Hepatocyte (in vitro differentiated cells): ENCODE measurements at regions not wholly inside any gene's neighbourhood (a gene's known extent, or its start where the extent isn't known, plus 50 kb on each side); places are given as distances from the start of the nearest gene placed in this dataset.

Source experiments
- DNase-seq: peaks from one replicate; pipeline ENCODE4 v3.0.0-alpha.2; 2016; ENCODE audit warnings: low spot score
- H2AFZ ChIP-seq: fragments of 200-600 bp; sonication (generic); 2 replicates; pipeline ENCODE4 v1.6.0; 2016; ENCODE audit warnings: antibody characterized with exemption, mild to moderate bottlenecking
- H3K27ac ChIP-seq: fragments of 200-600 bp; sonication (generic); 2 replicates; pipeline ENCODE4 v1.5.1; 2016; ENCODE audit warnings: mild to moderate bottlenecking
- H3K27me3 ChIP-seq: fragments of 200-600 bp; sonication (generic); 2 replicates; pipeline ENCODE4 v1.6.1; 2016
- H3K36me3 ChIP-seq: fragments of 200-600 bp; sonication (generic); replicated peaks from 2 replicates; pipeline ENCODE4 v1.5.1; 2016; ENCODE audit warnings: low read depth; ENCODE audit not compliant: insufficient read depth
- H3K4me1 ChIP-seq: fragments of 200-600 bp; sonication (generic); 2 replicates; pipeline ENCODE4 v1.5.1; 2016; ENCODE audit warnings: mild to moderate bottlenecking, moderate library complexity; ENCODE audit not compliant: insufficient read depth
- H3K4me2 ChIP-seq: fragments of 200-600 bp; sonication (generic); 2 replicates; pipeline ENCODE4 v1.6.0; 2016
- H3K4me3 ChIP-seq: fragments of 200-600 bp; sonication (generic); 2 replicates; pipeline ENCODE4 v1.5.1; 2016; ENCODE audit warnings: mild to moderate bottlenecking
- H3K79me2 ChIP-seq: fragments of 200-600 bp; sonication (generic); 2 replicates; pipeline ENCODE4 v1.6.0; 2017; ENCODE audit warnings: mild to moderate bottlenecking
- H3K9me2 ChIP-seq: fragments of 200-600 bp; sonication (generic); replicated peaks from 2 replicates; pipeline ENCODE4 v1.6.0; 2017; ENCODE audit warnings: mild to moderate bottlenecking; ENCODE audit not compliant: insufficient read depth
- H3K9me3 ChIP-seq: fragments of 200-600 bp; sonication (generic); 2 replicates; pipeline ENCODE4 v1.5.1; 2016; ENCODE audit warnings: low read depth, mild to moderate bottlenecking
- H4K20me1 ChIP-seq: fragments of 200-600 bp; sonication (generic); 2 replicates; pipeline ENCODE4 v1.6.0; 2016; ENCODE audit warnings: mild to moderate bottlenecking; ENCODE audit not compliant: insufficient read depth, poor library complexity, severe bottlenecking
- CTCF ChIP-seq: fragments of 200-600 bp; sonication (generic); IDR thresholded peaks from 2 replicates; pipeline ENCODE4 v1.5.1; 2016; ENCODE audit warnings: antibody characterized with exemption, mild to moderate bottlenecking; ENCODE audit not compliant: poor library complexity
- EZH2 ChIP-seq: fragments of 200-600 bp; sonication (generic); IDR thresholded peaks from 2 replicates; pipeline ENCODE4 v1.6.1; 2016; ENCODE audit warnings: antibody characterized with exemption, mild to moderate bottlenecking, borderline replicate concordance
- EZH2phosphoT487 ChIP-seq: fragments of 200-600 bp; sonication (generic); IDR thresholded peaks from one replicate; pipeline ENCODE4 v1.6.1; 2018; ENCODE audit warnings: antibody characterized with exemption, mild to moderate bottlenecking, low read depth, moderate library complexity; ENCODE audit not compliant: unreplicated experiment, severe bottlenecking
- WGBS: methylation state at CpG from one replicate; pipeline ENCODE4 v1.1.6; 2016; ENCODE audit warnings: low lambda C conversion rate; ENCODE audit errors: missing lambda C conversion rate; 5-methylcytosine and 5-hydroxymethylcytosine counted together

DNA sequence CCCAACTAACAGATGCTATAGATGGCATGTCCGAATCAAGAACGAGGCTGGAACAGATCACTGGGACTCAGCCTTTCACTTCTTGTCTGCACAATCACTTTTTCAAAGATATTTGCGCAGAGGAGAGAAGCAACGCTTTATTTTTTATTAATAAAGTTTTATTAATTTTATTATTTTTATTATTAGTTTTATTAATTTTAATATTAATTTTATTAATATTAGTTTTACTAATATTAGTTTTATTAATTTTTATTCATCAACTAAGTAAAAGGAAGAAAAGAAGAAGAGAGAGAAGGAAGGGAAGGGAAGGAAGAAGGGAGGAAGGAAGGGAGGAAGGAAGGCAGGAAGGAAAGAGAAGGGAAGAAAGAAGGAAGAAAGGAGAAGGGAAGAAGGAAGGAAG, 236.4 kb upstream of the HHIP start:
- Histone ChIP-seq H3K4me1 (no peaks in the 10 kb centered on the region), H3K4me3 (no peak overlapping the region), H3K4me2 (no peak overlapping the region), H4K20me1 (no peaks in the 10 kb centered on the region), H3K36me3 (no peaks in the 10 kb centered on the region), H3K9me3 (no peaks in the 10 kb centered on the region), H3K9me2 (no peaks in the 10 kb centered on the region), H3K27me3 (no peaks in the 10 kb centered on the region), H3K27ac (no peak overlapping the region), H3K79me2 (no peaks in the 10 kb centered on the region), H2AFZ (no peak overlapping the region)
- TF ChIP-seq EZH2 (no peak), CTCF (no peak), EZH2phosphoT487 (no peak)
- DNase-seq = no peak
- 71% methylated on average over 4 of the region's 4 CpGs for WGBS

GRCh38 chr4:144410230-144410783, 235.6 kb upstream of the HHIP start:
- Histone ChIP-seq H3K79me2 (no peaks in the 10 kb centered on the region), H4K20me1 (no peaks in the 10 kb centered on the region), H3K36me3 (no peaks in the 10 kb centered on the region), H2AFZ (no peak overlapping the region), H3K9me3 (no peaks in the 10 kb centered on the region), H3K4me3 (no peak overlapping the region), H3K27me3 (no peaks in the 10 kb centered on the region), H3K27ac (no peak overlapping the region), H3K4me1 (no peaks in the 10 kb centered on the region), H3K4me2 (no peak overlapping the region), H3K9me2 (no peaks in the 10 kb centered on the region)
- TF ChIP-seq CTCF (no peak), EZH2 (no peak), EZH2phosphoT487 (no peak)
- DNase-seq = no peak
- whole genome bisulfite sequencing = 88% methylated on average over 2 of the region's 2 CpGs

DNA sequence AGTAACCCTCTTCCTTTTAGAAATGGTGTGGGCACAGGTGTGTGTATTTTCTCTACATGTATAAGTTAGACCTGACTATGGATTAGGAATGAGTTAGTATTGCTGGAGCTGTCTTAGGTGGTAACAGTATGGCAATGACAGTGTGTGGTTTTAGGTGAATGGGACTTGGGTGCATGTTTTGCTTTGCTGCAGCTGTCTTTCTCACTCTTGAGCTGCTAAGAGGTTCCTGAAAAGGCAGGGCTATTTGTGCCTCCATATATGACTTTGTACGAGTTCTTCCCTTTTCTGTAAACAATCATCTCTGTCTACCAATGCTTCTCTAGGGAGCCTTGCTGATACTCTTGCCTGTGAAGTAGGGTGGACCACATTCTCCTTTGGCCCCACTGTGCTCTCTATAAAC, 234.8 kb upstream of the HHIP start:
- no peak overlapping the region for H3K4me2 ChIP-seq
- H3K9me2 ChIP-seq = no peaks in the 10 kb centered on the region
- no peak overlapping the region for H3K4me3 ChIP-seq
- DNase-seq = no peak
- no peaks in the 10 kb centered on the region for H3K27me3 ChIP-seq
- no peak for TF ChIP-seq CTCF
- no peak for TF ChIP-seq EZH2
- no peak for TF ChIP-seq EZH2phosphoT487
- no peaks in the 10 kb centered on the region for H3K9me3 ChIP-seq
- no peaks in the 10 kb centered on the region for H3K36me3 ChIP-seq
- no peaks in the 10 kb centered on the region for H3K79me2 ChIP-seq
- H3K27ac ChIP-seq = no peak overlapping the region
- H4K20me1 ChIP-seq = no peaks in the 10 kb centered on the region
- WGBS = 72% methylated on average over 1 of the region's 1 CpG
- no peaks in the 10 kb centered on the region for H3K4me1 ChIP-seq
- no peak overlapping the region for H2AFZ ChIP-seq

DNA sequence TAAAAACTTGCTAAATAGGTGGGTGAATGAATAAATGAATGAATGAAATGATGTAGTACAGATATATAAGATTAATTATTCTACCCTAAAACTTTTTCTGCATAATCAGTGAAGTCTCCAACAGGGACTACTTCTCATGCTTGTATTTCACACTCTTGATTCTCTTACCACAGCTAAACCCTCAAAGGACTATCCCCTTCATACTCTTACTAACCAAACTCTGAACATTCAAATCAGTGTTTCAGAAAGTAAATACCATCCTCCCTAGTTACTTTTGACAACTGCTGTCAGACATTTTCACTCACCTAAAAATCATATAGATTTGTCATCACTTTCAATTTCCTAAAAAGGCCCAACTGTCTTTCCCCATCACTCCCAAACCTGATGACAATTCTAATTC, 234.3 kb upstream of the HHIP start:
- no peaks in the 10 kb centered on the region for H3K79me2 ChIP-seq
- H3K27ac ChIP-seq = no peak overlapping the region
- H3K4me3 ChIP-seq = no peak overlapping the region
- no peaks in the 10 kb centered on the region for H3K9me3 ChIP-seq
- no peaks in the 10 kb centered on the region for H3K27me3 ChIP-seq
- no peak for DNase-seq
- H3K4me2 ChIP-seq = no peak overlapping the region
- H3K4me1 ChIP-seq = no peaks in the 10 kb centered on the region
- no peaks in the 10 kb centered on the region for H3K36me3 ChIP-seq
- H4K20me1 ChIP-seq = no peaks in the 10 kb centered on the region
- no peak for TF ChIP-seq CTCF
- TF ChIP-seq EZH2 = no peak
- TF ChIP-seq EZH2phosphoT487 = no peak
- H2AFZ ChIP-seq = no peak overlapping the region
- no peaks in the 10 kb centered on the region for H3K9me2 ChIP-seq
